Breast epithelium (tissue), 4 donors: ENCODE measurements at regions not wholly inside any gene's neighbourhood (a gene's known extent, or its start where the extent isn't known, plus 50 kb on each side); places are given as distances from the start of the nearest gene placed in this dataset.

Experiments
- DNase-seq, 2 donors: peaks; one replicate each; pipeline ENCODE4 v3.0.0-alpha.2; 2019; ENCODE audit warnings: low spot score in 2 of 2
- H3K27ac ChIP-seq, 2 donors: fragments of 200-600 bp; sonication (generic) in 1 of 2; one replicate each; pipeline ENCODE4 v1.5.1; 2016 to 2019; ENCODE audit warnings: mild to moderate bottlenecking in 1 of 2
- H3K27me3 ChIP-seq, 2 donors: fragments of 200-600 bp; sonication (generic) in 1 of 2; one replicate each; pipeline versions ENCODE4 v1.5.1 to v1.6.0; 2017 to 2019; ENCODE audit warnings: control low read depth in 1 of 2, mild to moderate bottlenecking in 1 of 2
- H3K36me3 ChIP-seq: fragments of 200-600 bp; one replicate; pipeline ENCODE4 v1.5.1; 2019
- H3K4me1 ChIP-seq, 2 donors: fragments of 200-600 bp; sonication (generic); one replicate each; pipeline ENCODE4 v1.5.1; 2016 to 2019; ENCODE audit warnings: control low read depth in 1 of 2
- H3K4me3 ChIP-seq, 3 donors: fragments of 200-600 bp; sonication (generic); 1 replicate in 2 of 3; 2 replicates in 1 of 3; pipeline ENCODE4 v1.5.1; 2016 to 2019; ENCODE audit warnings: mild to moderate bottlenecking in 3 of 3, moderate library complexity in 2 of 3
- H3K9me3 ChIP-seq, 2 donors: fragments of 200-600 bp; sonication (generic) in 1 of 2; one replicate each; pipeline ENCODE4 v1.5.1; 2016 to 2019; ENCODE audit warnings: control low read depth in 1 of 2
- POLR2A ChIP-seq: fragments of 450-650 bp; IDR thresholded peaks from one replicate; pipeline ENCODE4 v1.6.1; 2016; ENCODE audit warnings: antibody characterized with exemption, mild to moderate bottlenecking, moderate library complexity
- POLR2AphosphoS5 ChIP-seq, 3 donors: sonication (generic); formaldehyde crosslinking; IDR thresholded peaks; one replicate each; pipeline ENCODE4 v1.6.1; 2017; ENCODE audit warnings: antibody characterized with exemption in 3 of 3
- intact Hi-C: fragments of 100-400 bp; cut with DNase I; formaldehyde crosslinking; loops from one replicate; pipeline ENCODE4 v1.15.1; 2023; ENCODE audit warnings: low total_unique reads
- TF ChIP-seq, protein P1 (sequence below), 3 donors: fragments of 450-650 bp; IDR thresholded peaks; one replicate each; pipeline ENCODE4 v1.5.1; 2016 to 2017; ENCODE audit warnings: antibody characterized with exemption in 3 of 3, mild to moderate bottlenecking in 3 of 3, moderate library complexity in 3 of 3

DNA sequence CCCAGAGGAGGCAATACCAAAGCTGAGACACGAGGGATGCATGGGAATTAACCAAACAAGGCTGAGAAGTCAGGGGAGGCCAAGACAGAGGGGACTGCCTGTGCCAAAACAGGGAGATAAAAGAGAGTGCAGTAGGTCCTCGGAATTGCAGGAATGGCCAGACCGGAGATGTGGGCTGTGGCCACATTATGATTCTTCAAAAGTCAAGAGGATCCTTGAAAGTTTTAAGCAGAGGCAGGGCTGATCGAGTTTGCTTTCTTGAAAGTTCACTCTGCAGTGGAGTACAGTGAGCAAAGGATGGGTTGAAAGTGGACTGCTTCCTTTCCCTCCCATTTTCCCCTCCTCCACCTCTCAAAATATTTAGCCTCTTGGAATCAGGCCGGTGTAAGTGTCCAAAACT lies 73.9 kb upstream of the ADAMTS9 start:
- no peaks in the 10 kb centered on the region for H3K9me3 ChIP-seq
- H3K4me1 ChIP-seq, result peaks cover 0 to 10% of the 10 kb centered on the region in 2 donors
- no peaks in the 10 kb centered on the region for H3K36me3 ChIP-seq
- intact Hi-C loops, result no loop called here
- H3K27me3 ChIP-seq, result no peaks in the 10 kb centered on the region
- TF ChIP-seq POLR2AphosphoS5 (IDR thresholded peaks at IDR 0.05) (no peak), POLR2A (no peak)
- TF ChIP-seq, protein P1, sequence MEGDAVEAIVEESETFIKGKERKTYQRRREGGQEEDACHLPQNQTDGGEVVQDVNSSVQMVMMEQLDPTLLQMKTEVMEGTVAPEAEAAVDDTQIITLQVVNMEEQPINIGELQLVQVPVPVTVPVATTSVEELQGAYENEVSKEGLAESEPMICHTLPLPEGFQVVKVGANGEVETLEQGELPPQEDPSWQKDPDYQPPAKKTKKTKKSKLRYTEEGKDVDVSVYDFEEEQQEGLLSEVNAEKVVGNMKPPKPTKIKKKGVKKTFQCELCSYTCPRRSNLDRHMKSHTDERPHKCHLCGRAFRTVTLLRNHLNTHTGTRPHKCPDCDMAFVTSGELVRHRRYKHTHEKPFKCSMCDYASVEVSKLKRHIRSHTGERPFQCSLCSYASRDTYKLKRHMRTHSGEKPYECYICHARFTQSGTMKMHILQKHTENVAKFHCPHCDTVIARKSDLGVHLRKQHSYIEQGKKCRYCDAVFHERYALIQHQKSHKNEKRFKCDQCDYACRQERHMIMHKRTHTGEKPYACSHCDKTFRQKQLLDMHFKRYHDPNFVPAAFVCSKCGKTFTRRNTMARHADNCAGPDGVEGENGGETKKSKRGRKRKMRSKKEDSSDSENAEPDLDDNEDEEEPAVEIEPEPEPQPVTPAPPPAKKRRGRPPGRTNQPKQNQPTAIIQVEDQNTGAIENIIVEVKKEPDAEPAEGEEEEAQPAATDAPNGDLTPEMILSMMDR (IDR thresholded peaks at IDR 0.05), result no peak
- no peak overlapping the region for H3K27ac ChIP-seq
- H3K4me3 ChIP-seq, result no peak overlapping the region
- no peak for DNase-seq

DNA sequence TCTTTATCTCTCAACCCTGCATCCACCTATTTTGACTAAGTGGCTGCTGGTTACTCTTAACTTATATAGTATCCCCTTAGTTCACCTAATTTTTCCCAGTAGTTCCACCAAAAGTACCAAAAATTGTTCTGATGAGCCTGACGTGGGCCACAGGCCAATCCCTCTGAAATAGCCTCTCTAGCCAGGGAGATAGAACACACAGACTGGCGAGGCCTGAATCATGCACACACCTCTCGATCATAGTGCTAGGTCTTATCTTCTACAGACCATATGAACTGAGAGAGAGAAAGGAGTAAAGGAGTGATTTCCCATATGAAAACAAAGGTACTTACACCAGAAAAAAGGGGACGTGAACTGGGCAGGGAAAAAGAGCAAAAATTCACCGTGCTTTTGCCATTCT lies 72.5 kb upstream of the ADAMTS9 start:
- H3K36me3 ChIP-seq, result no peaks in the 10 kb centered on the region
- DNase-seq, result no peak
- H3K4me1 ChIP-seq, result peaks cover 0 to 2% of the 10 kb centered on the region in 2 donors
- H3K27me3 ChIP-seq, result no peaks in the 10 kb centered on the region
- TF ChIP-seq, protein P1 (IDR thresholded peaks at IDR 0.05), result no peak
- no peak for TF ChIP-seq POLR2A
- no peak for TF ChIP-seq POLR2AphosphoS5 (IDR thresholded peaks at IDR 0.05)
- intact Hi-C loops, result no loop called here
- no peak overlapping the region for H3K4me3 ChIP-seq
- H3K9me3 ChIP-seq, result no peaks in the 10 kb centered on the region
- no peak overlapping the region for H3K27ac ChIP-seq

DNA sequence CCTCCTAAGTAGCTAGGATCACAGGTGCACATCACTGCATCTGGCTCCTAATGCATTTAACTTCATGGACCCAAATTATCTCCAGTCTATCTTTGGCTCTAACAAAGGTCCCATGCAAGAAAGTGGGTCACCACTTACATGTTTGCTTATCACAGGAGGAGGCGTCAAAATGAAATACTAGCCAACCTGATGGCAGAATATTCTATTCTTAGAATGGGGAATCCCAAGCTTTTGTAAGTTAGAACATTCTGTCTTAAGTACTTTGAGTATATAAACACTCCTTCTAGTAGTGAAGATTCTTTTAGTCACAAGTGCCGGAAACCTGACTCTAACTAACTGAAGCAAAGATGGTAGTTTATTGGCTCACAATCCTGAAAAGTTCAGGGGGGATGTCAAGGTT lies 72.0 kb upstream of the ADAMTS9 start:
- H3K27me3 ChIP-seq, result no peaks in the 10 kb centered on the region
- intact Hi-C loops, result no loop called here
- no peaks in the 10 kb centered on the region for H3K36me3 ChIP-seq
- TF ChIP-seq, protein P1 (IDR thresholded peaks at IDR 0.05), result no peak
- TF ChIP-seq POLR2AphosphoS5 (IDR thresholded peaks at IDR 0.05), result no peak
- TF ChIP-seq POLR2A, result no peak
- no peaks in the 10 kb centered on the region for H3K4me1 ChIP-seq
- H3K27ac ChIP-seq, result no peak overlapping the region
- DNase-seq, result no peak
- H3K4me3 ChIP-seq, result no peak overlapping the region
- no peaks in the 10 kb centered on the region for H3K9me3 ChIP-seq

DNA sequence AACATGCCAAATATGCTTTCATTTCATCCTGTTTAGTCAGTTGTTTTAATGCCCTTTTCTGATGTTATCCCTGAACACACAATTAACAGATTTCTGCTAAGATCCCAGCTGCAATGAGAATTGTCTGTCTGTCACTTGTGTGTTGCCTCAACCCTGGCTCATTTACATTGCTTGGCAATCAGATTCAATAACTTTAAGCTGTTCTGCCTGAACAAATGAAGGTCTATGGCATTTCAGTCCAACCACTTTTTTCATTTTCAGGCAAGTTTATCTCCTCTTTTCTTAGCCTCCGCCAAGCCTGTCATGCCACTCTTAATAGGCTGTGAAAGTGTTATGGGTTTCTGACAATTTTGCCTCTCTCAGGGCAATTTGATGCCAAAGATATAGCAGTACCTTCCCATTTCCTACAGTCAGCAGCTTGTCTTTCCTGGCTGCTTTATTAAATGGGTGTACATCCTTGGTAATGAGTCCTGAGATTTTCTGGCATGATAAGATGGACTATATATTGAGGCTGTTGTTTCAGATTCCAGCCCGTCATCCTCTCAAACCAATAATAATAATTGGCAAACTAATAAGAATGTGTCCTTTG lies 68.7 kb upstream of the ADAMTS9 start:
- Histone ChIP-seq H3K27ac (no peak overlapping the region), H3K36me3 (no peaks in the 10 kb centered on the region), H3K27me3 (no peaks in the 10 kb centered on the region), H3K4me3 (no peak overlapping the region), H3K4me1 (no peaks in the 10 kb centered on the region), H3K9me3 (no peaks in the 10 kb centered on the region)
- TF ChIP-seq, protein P1 (IDR thresholded peaks at IDR 0.05), result no peak
- TF ChIP-seq POLR2A (no peak), POLR2AphosphoS5 (IDR thresholded peaks at IDR 0.05) (no peak)
- intact Hi-C loops, result no loop called here
- no peak for DNase-seq

DNA sequence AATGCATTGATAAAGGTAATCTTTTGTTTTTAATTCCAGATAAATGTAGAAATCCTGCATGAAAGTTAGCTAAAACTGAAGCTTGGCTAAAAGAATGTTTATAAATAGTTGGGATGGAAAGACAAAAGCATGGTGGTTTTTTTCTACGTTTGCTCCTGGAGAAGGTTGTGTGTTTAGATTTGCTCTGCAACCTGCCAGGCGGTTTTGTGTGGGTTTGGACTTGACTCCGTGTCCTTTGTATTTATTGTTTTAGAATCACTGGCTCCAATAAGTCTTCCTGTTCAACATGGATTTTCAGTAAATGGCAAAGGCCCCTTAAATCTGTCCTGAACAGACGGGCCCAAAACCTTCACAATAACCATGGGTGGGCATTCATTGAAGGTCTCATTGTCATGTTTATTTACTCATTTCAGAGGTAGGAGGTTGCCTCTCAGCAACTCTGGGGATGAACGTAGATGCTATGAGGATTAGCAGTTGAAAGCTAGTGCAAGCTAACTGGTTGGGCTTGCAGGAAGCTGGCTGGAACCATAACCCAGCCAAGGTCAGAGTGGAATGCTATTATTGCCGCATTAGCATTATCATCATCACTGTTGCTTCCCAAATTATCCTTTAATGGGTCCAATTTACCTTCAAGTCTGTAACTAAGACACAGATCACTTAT lies 60.6 kb upstream of the ADAMTS9 start:
- H3K27ac ChIP-seq, result no peak overlapping the region
- H3K4me1 ChIP-seq, result no peaks in the 10 kb centered on the region
- DNase-seq, result no peak
- H3K9me3 ChIP-seq, result no peaks in the 10 kb centered on the region
- no peaks in the 10 kb centered on the region for H3K36me3 ChIP-seq
- intact Hi-C loops, result no loop called here
- H3K27me3 ChIP-seq, result no peaks in the 10 kb centered on the region
- H3K4me3 ChIP-seq, result no peak overlapping the region
- no peak for TF ChIP-seq POLR2A
- TF ChIP-seq, protein P1 (IDR thresholded peaks at IDR 0.05), result no peak
- no peak for TF ChIP-seq POLR2AphosphoS5 (IDR thresholded peaks at IDR 0.05)
